ENCODE measurements at regions not wholly inside any gene's neighbourhood (a gene's known extent, or its start where the extent isn't known, plus 50 kb on each side); places are given as distances from the start of the nearest gene placed in this dataset.

DNA sequence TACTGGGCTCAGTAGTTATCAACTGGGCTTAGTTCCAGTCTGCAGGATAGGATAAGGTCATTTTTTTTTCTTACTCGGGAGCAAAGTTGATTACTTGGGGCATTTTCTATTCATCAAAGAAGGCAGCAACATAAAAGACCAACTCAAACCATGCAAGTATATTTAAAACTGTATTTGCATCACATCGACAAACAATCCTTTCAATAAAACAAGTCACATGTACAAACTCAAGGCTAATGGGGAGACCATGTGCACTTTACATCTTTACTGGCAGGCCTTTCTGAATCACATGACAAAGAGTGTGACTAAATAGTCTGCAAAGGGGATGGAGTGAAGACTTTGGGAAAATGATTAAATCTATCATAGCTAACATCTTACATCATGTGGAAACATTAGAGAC is 610.4 kb upstream of the BOD1L1 start:
- TF ChIP-seq, protein P1, sequence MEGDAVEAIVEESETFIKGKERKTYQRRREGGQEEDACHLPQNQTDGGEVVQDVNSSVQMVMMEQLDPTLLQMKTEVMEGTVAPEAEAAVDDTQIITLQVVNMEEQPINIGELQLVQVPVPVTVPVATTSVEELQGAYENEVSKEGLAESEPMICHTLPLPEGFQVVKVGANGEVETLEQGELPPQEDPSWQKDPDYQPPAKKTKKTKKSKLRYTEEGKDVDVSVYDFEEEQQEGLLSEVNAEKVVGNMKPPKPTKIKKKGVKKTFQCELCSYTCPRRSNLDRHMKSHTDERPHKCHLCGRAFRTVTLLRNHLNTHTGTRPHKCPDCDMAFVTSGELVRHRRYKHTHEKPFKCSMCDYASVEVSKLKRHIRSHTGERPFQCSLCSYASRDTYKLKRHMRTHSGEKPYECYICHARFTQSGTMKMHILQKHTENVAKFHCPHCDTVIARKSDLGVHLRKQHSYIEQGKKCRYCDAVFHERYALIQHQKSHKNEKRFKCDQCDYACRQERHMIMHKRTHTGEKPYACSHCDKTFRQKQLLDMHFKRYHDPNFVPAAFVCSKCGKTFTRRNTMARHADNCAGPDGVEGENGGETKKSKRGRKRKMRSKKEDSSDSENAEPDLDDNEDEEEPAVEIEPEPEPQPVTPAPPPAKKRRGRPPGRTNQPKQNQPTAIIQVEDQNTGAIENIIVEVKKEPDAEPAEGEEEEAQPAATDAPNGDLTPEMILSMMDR (IDR thresholded peaks at IDR 0.05) = no peak
- no peak for TF ChIP-seq EZH2phosphoT487 (IDR thresholded peaks at IDR 0.05)
